ENCODE measurements at regions not wholly inside any gene's neighbourhood (a gene's known extent, or its start where the extent isn't known, plus 50 kb on each side); places are given as distances from the start of the nearest gene placed in this dataset.

GRCh38 chr13:44011036-44011435 is 131.3 kb downstream of the LACC1 start:
- Histone ChIP-seq H3K27ac (ENCODE audit: low read depth, low read length, poor library complexity, severe bottlenecking) (no peak overlapping the region), H2AFZ (ENCODE audit: low read length) (no peak overlapping the region), H3K36me3 (ENCODE audit: insufficient read depth, low read length) (no peaks in the 10 kb centered on the region), H3K79me2 (ENCODE audit: insufficient read depth, low read depth, low read length) (no peaks in the 10 kb centered on the region), H3K9me2 (ENCODE audit: insufficient read depth, low read length) (no peaks in the 10 kb centered on the region), H3K4me1 (ENCODE audit: insufficient read depth, low read length, poor library complexity, severe bottlenecking) (no peaks in the 10 kb centered on the region), H3K4me2 (ENCODE audit: low read length) (no peak overlapping the region), H4K20me1 (ENCODE audit: insufficient read depth, low read length) (no peaks in the 10 kb centered on the region), H3K4me3 (ENCODE audit: low read depth, low read length, poor library complexity, severe bottlenecking) (no peak overlapping the region), H3K9me3 (ENCODE audit: low read length) (no peaks in the 10 kb centered on the region)
- intact Hi-C loops (cut with micrococcal nuclease; ENCODE audit: unreplicated experiment): no loop called here
- POLR2A ChIA-PET: no interaction called here
- CTCF ChIA-PET (ENCODE audit: unreplicated experiment): no interaction called here
- BruUV-seq (replicated peaks): no TSS peak
- DNase-seq (ENCODE audit: low spot score): no peak
- no peak for TF ChIP-seq CTCF (conservative IDR thresholded peaks at IDR 0.05; ENCODE audit: low read length)
- no peak for TF ChIP-seq EZH2phosphoT487 (IDR thresholded peaks at IDR 0.05; ENCODE audit: borderline replicate concordance, low read depth, low read length)

DNA sequence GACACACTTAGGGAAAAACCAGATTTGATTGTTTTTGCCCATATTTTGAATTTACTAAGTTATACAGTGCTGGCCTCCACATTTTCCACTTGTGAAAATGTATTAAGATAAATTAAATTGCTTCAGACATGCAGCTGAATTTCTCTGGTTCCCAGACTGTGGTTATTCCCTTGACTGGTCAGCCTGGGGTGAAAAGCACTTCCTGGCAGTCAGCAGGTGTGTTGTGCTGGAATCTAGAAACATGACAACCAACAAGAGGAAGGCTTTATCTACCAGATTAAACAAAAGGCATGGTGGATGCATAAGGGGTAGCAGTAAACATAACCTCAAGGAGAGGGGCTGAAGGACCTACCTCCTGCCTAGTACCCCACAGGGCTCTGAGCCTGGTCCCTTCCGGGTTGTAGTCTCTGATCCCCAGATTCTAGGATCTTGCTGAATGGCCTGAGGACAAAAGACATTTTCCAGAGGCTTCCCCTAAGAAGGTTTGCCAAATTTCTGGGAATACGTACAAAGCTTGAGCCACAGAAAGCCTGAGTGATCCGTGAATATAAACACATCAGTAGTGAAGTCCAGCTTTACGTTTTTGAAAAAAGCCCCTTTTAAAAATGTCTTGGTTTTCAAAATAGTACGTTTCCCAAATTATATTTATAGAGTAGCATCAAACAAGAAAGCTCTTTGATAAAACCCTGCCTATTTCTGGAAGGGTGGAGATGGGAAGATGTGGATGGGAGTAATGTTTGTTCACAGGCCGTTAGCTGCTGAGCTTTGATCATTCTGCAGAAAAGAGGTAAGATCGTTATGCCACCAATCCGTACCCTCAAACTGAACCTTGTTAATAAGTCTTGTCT is 133.4 kb downstream of the LACC1 start:
- Histone ChIP-seq H3K4me3 (ENCODE audit: low read depth, low read length, poor library complexity, severe bottlenecking) (no peak overlapping the region), H3K9me2 (ENCODE audit: insufficient read depth, low read length) (no peaks in the 10 kb centered on the region), H3K4me2 (ENCODE audit: low read length) (no peak overlapping the region), H4K20me1 (ENCODE audit: insufficient read depth, low read length) (no peaks in the 10 kb centered on the region), H3K9me3 (ENCODE audit: low read length) (no peaks in the 10 kb centered on the region), H3K4me1 (ENCODE audit: insufficient read depth, low read length, poor library complexity, severe bottlenecking) (no peaks in the 10 kb centered on the region), H3K27ac (ENCODE audit: low read depth, low read length, poor library complexity, severe bottlenecking) (no peak overlapping the region), H2AFZ (ENCODE audit: low read length) (no peak overlapping the region), H3K36me3 (ENCODE audit: insufficient read depth, low read length) (no peaks in the 10 kb centered on the region), H3K79me2 (ENCODE audit: insufficient read depth, low read depth, low read length) (no peaks in the 10 kb centered on the region)
- TF ChIP-seq EZH2phosphoT487 (IDR thresholded peaks at IDR 0.05; ENCODE audit: borderline replicate concordance, low read depth, low read length) (no peak), CTCF (conservative IDR thresholded peaks at IDR 0.05; ENCODE audit: low read length) (no peak)
- POLR2A ChIA-PET: no interaction called here
- DNase-seq (ENCODE audit: low spot score): no peak
- CTCF ChIA-PET (ENCODE audit: unreplicated experiment): interaction anchor here (0.5 kb wide), 1 partner anchor 144 kb away, joined by 6 read pairs; no protein-coding TSS in a partner anchor
- intact Hi-C loops (cut with micrococcal nuclease; ENCODE audit: unreplicated experiment): no loop called here
- no TSS peak for BruUV-seq (replicated peaks)

GRCh38 chr13:44013758-44014291 is 134.1 kb downstream of the LACC1 start:
- no peak for TF ChIP-seq CTCF (conservative IDR thresholded peaks at IDR 0.05; ENCODE audit: low read length)
- Histone ChIP-seq H3K9me2 (ENCODE audit: insufficient read depth, low read length) (no peaks in the 10 kb centered on the region), H3K27ac (ENCODE audit: low read depth, low read length, poor library complexity, severe bottlenecking) (no peak overlapping the region), H4K20me1 (ENCODE audit: insufficient read depth, low read length) (no peaks in the 10 kb centered on the region), H3K36me3 (ENCODE audit: insufficient read depth, low read length) (no peaks in the 10 kb centered on the region), H3K79me2 (ENCODE audit: insufficient read depth, low read depth, low read length) (no peaks in the 10 kb centered on the region), H3K4me1 (ENCODE audit: insufficient read depth, low read length, poor library complexity, severe bottlenecking) (no peaks in the 10 kb centered on the region), H3K9me3 (ENCODE audit: low read length) (no peaks in the 10 kb centered on the region), H3K4me2 (ENCODE audit: low read length) (no peak overlapping the region), H2AFZ (ENCODE audit: low read length) (no peak overlapping the region), H3K4me3 (ENCODE audit: low read depth, low read length, poor library complexity, severe bottlenecking) (no peak overlapping the region)
- no TSS peak for BruUV-seq (replicated peaks)
- ChIA-PET CTCF (ENCODE audit: unreplicated experiment) (interaction anchor here (0.5 kb wide), 1 partner anchor 143 kb away, joined by 6 read pairs; no protein-coding TSS in a partner anchor), POLR2A (no interaction called here)
- intact Hi-C loops (cut with micrococcal nuclease; ENCODE audit: unreplicated experiment): no loop called here
- no peak for DNase-seq (ENCODE audit: low spot score)

All from OCI-LY7 (cell line).